Fibroblast of pulmonary artery (primary cell): ENCODE measurements at regions not wholly inside any gene's neighbourhood (a gene's known extent, or its start where the extent isn't known, plus 50 kb on each side); places are given as distances from the start of the nearest gene placed in this dataset.

Experiments used
- DNase-seq: peaks from one replicate; pipeline ENCODE4 v3.0.0-alpha.2; 2010; ENCODE audit warnings: low read depth
- H3K4me3 ChIP-seq: replicated peaks from 2 replicates; pipeline ENCODE4 v1.5.1; 2011; ENCODE audit warnings: low read depth, mild to moderate bottlenecking, control low read depth, low read length, moderate library complexity
- TF ChIP-seq, protein P1 (sequence below): IDR thresholded peaks from 2 replicates; pipeline ENCODE4 v1.5.1; 2011; ENCODE audit warnings: mild to moderate bottlenecking, control low read depth, low read length, inconsistent platforms; ENCODE audit errors: missing control alignments

GRCh38 chr10:124251317-124252065, 158.1 kb upstream of the CHST15 start:
- no peak overlapping the region for H3K4me3 ChIP-seq
- DNase-seq: no peak
- TF ChIP-seq, protein P1, sequence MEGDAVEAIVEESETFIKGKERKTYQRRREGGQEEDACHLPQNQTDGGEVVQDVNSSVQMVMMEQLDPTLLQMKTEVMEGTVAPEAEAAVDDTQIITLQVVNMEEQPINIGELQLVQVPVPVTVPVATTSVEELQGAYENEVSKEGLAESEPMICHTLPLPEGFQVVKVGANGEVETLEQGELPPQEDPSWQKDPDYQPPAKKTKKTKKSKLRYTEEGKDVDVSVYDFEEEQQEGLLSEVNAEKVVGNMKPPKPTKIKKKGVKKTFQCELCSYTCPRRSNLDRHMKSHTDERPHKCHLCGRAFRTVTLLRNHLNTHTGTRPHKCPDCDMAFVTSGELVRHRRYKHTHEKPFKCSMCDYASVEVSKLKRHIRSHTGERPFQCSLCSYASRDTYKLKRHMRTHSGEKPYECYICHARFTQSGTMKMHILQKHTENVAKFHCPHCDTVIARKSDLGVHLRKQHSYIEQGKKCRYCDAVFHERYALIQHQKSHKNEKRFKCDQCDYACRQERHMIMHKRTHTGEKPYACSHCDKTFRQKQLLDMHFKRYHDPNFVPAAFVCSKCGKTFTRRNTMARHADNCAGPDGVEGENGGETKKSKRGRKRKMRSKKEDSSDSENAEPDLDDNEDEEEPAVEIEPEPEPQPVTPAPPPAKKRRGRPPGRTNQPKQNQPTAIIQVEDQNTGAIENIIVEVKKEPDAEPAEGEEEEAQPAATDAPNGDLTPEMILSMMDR: no peak

DNA sequence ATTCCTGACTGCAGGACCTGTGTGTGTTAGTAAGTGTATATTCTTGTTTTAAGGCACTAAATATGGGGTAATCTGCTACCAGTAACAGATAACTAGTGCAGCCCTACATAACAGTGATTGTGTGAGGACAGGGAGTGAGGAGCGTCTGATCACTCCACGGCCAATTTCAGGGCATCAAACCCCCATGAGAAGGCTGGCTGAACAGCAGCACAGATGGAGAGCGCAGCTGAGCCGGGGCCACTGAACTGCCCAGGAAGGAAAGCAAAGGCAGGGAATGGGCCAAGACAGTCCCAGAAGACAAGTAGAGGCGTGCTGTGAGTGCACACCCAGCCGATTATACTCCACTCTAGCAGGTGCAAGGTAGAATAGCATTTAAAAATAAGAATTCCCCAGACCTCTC, 157.1 kb upstream of the CHST15 start:
- TF ChIP-seq, protein P1: no peak
- DNase-seq: no peak

DNA sequence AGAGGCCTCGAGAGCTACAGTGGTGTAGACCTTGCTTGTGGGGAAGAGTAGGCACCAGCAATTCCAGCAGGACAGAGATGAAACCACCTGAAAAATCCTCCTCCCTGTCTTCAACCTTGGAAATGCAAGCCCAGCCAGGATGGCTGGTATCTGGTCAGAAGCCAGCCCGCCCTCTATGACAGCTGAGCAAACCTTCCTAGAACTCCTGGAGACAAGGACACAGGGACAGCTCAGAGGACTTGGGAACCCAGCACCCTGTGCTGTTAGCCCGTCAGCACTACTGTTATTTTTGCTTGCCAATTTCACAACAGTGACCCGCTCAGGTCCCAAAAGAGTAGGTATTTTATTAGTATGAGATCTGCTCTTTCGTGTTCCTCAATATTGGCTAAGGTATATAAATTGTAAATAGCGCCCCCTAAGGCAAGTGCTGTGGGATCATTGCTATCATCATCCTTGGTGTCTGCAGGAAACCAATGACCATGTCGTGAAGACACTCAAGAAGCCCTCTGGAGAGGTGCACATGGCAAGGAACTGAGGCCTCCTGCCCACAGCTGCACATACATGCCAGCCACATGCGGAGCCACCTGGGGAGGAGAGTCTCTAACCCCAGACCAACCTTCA, 156.5 kb upstream of the CHST15 start:
- TF ChIP-seq, protein P1: no peak
- no peak overlapping the region for H3K4me3 ChIP-seq
- DNase-seq: no peak

More for the DNA sequence above, 157.1 kb upstream of the CHST15 start:
- H3K4me3 ChIP-seq: no peak overlapping the region

DNA sequence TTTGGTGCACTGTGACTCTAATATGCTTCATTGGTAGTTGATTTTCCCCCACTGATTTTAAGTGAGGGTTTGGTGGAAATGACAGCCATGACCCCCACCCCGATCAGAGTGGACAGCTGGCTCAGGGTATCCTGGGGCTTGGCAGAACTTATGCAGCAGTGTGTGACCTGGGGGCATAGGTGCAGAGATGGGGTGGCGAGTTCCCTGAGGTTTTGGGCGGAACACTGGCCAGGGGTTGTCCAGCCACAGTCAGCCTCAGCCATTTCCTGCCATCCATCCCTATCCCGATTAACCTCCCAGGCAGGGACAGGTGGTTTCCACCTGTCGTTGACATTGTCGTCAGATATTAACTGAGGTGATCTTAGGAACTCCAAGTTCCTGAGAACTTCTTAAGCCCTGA, 155.8 kb upstream of the CHST15 start:
- TF ChIP-seq, protein P1: no peak
- H3K4me3 ChIP-seq: no peak overlapping the region
- no peak for DNase-seq

DNA sequence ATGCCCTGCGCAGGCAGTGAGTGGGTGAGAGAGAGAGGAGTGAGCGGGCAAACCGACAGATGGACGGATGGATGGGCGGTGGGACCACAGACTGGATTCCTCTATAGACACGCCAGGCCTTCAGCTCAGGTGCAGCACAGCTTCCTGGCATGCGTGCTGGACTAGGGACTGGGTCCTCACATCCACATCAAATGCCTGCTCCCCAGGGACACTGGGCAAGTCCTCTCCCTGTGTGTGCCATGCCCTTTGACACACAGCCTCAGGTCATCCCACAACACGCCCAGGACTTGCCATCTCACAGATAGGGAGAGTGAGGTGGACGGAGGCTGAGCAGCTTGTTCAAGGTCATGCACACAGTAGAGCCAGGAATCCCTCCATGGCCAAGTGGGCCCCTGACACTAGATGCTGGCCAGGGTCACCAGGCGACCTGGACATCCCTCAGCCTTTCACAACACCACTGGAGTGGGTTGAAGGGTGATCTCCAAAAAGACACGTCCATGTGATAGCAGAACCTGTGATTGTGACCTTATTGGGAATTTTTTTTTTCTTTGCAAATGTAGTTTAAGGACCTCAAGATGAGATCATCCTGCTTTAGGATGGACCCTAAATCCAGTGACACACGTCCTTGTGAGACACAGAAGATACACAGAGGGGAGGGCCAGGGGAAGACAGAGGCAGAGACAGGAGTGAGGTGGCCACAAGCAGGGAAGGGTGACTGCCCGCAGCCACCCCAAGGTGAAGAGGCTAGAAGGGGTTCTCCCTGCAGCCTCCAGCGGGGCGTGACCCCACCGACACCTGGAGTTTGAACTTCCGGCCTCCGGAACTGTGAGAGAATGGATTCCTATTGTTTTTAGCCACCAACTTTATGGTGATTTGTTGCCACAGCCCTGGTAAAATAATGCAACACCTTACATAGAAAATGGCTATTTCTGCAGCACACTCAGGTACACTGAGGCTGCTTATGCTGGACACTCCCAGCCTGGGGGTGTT, 155.0 kb upstream of the CHST15 start:
- H3K4me3 ChIP-seq: no peak overlapping the region
- DNase-seq: no peak
- TF ChIP-seq, protein P1: no peak

- DNase-seq: no peak
- H3K4me3 ChIP-seq: no peak overlapping the region
- TF ChIP-seq, protein P1: no peak
Measured at GRCh38 chr10:124245806-124246440, 152.5 kb upstream of the CHST15 start.
